ENCODE measurements at regions not wholly inside any gene's neighbourhood (a gene's known extent, or its start where the extent isn't known, plus 50 kb on each side); places are given as distances from the start of the nearest gene placed in this dataset.

- TF ChIP-seq EZH2 (IDR thresholded peaks at IDR 0.05; ENCODE audit: low read length, unreplicated experiment), result no peak
- Histone ChIP-seq H3K9me3 (ENCODE audit: low read length) (no peaks in the 10 kb centered on the region), H3K79me2 (ENCODE audit: low read length) (no peaks in the 10 kb centered on the region), H3K4me3 (ENCODE audit: low read length) (no peak overlapping the region), H3F3A (ENCODE audit: low read length, unreplicated experiment) (no peaks in the 10 kb centered on the region), H2AFZ (ENCODE audit: low read length) (no peak overlapping the region), H4K20me1 (ENCODE audit: low read length) (no peaks in the 10 kb centered on the region), H3K27ac (ENCODE audit: low read length) (no peak overlapping the region), H3K9ac (ENCODE audit: low read length) (no peak overlapping the region), H3K27me3 (ENCODE audit: low read length) (no peaks in the 10 kb centered on the region), H3K36me3 (ENCODE audit: low read depth, low read length) (no peaks in the 10 kb centered on the region), H3K9me2 (replicated peaks; ENCODE audit: low read length) (no peaks in the 10 kb centered on the region), H3K4me2 (ENCODE audit: low read length) (no peak overlapping the region), H3K4me1 (ENCODE audit: insufficient read depth, low read length) (no peaks in the 10 kb centered on the region)
- no TSS peak for BruUV-seq (replicated peaks)
- CTCF ChIA-PET, result no interaction called here
- intact Hi-C loops (cut with micrococcal nuclease), result no loop called here
- ATAC-seq (no peak), DNase-seq (no peak)
- POLR2A ChIA-PET (ENCODE audit: unreplicated experiment), result no interaction called here
Observed at GRCh38 chr18:37987901-37988300, 422.3 kb upstream of the CELF4 start.

GRCh38 chr18:37986665-37987064 is 421.1 kb upstream of the CELF4 start:
- Histone ChIP-seq H3K4me2 (ENCODE audit: low read length) (no peak overlapping the region), H3K27ac (ENCODE audit: low read length) (no peak overlapping the region), H3K9me2 (replicated peaks; ENCODE audit: low read length) (no peaks in the 10 kb centered on the region), H3F3A (ENCODE audit: low read length, unreplicated experiment) (no peaks in the 10 kb centered on the region), H3K9me3 (ENCODE audit: low read length) (no peaks in the 10 kb centered on the region), H3K36me3 (ENCODE audit: low read depth, low read length) (no peaks in the 10 kb centered on the region), H3K4me1 (ENCODE audit: insufficient read depth, low read length) (no peaks in the 10 kb centered on the region), H3K79me2 (ENCODE audit: low read length) (no peaks in the 10 kb centered on the region), H3K9ac (ENCODE audit: low read length) (no peak overlapping the region), H4K20me1 (ENCODE audit: low read length) (no peaks in the 10 kb centered on the region), H3K27me3 (ENCODE audit: low read length) (no peaks in the 10 kb centered on the region), H2AFZ (ENCODE audit: low read length) (no peak overlapping the region), H3K4me3 (ENCODE audit: low read length) (no peak overlapping the region)
- no peak for ATAC-seq
- CTCF ChIA-PET, result no interaction called here
- no TSS peak for BruUV-seq (replicated peaks)
- POLR2A ChIA-PET (ENCODE audit: unreplicated experiment), result no interaction called here
- intact Hi-C loops (cut with micrococcal nuclease), result no loop called here
- DNase-seq, result no peak
- TF ChIP-seq CTCF (conservative IDR thresholded peaks at IDR 0.05; ENCODE audit: low read depth, low read length) (no peak), EZH2 (IDR thresholded peaks at IDR 0.05; ENCODE audit: low read length, unreplicated experiment) (no peak), EZH2phosphoT487 (IDR thresholded peaks at IDR 0.05; ENCODE audit: borderline replicate concordance, low read length) (no peak)

DNA sequence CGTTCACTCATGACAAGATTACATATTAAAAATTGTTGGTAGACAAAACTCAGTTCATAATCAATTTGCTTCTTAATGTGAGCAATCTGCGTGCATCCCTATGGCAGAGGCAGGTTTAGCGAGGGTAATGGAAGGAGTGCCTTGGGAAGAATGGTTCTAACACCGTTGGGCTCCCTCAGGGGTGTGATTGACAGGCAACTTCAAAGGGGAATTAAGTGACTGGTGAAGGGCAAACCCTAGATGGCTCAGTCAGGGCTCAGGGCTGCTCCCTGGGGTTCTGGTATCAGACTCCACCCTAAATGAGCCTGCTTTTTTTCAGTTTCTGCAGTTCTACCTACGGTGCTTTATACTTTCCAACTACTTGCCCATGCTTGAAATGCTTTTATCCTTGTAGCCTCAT is 419.5 kb upstream of the CELF4 start:
- intact Hi-C loops (cut with micrococcal nuclease), result no loop called here
- no TSS peak for BruUV-seq (replicated peaks)
- no peaks in the 10 kb centered on the region for H3K36me3 ChIP-seq (ENCODE audit: low read depth, low read length)
- H3K79me2 ChIP-seq (ENCODE audit: low read length), result no peaks in the 10 kb centered on the region
- no peak overlapping the region for H3K4me2 ChIP-seq (ENCODE audit: low read length)
- no peak for ATAC-seq
- ChIA-PET CTCF (no interaction called here), POLR2A (ENCODE audit: unreplicated experiment) (no interaction called here)
- H3K27ac ChIP-seq (ENCODE audit: low read length), result no peak overlapping the region
- H3K4me1 ChIP-seq (ENCODE audit: insufficient read depth, low read length), result no peaks in the 10 kb centered on the region
- no peak overlapping the region for H3K9ac ChIP-seq (ENCODE audit: low read length)
- no peak for TF ChIP-seq CTCF (conservative IDR thresholded peaks at IDR 0.05; ENCODE audit: low read depth, low read length)
- TF ChIP-seq EZH2phosphoT487 (IDR thresholded peaks at IDR 0.05; ENCODE audit: borderline replicate concordance, low read length), result no peak
- TF ChIP-seq EZH2 (IDR thresholded peaks at IDR 0.05; ENCODE audit: low read length, unreplicated experiment), result no peak
- H3K4me3 ChIP-seq (ENCODE audit: low read length), result no peak overlapping the region
- no peaks in the 10 kb centered on the region for H3K27me3 ChIP-seq (ENCODE audit: low read length)
- H3F3A ChIP-seq (ENCODE audit: low read length, unreplicated experiment), result no peaks in the 10 kb centered on the region
- H3K9me2 ChIP-seq (replicated peaks; ENCODE audit: low read length), result no peaks in the 10 kb centered on the region
- no peak overlapping the region for H2AFZ ChIP-seq (ENCODE audit: low read length)
- H3K9me3 ChIP-seq (ENCODE audit: low read length), result no peaks in the 10 kb centered on the region
- no peak for DNase-seq
- H4K20me1 ChIP-seq (ENCODE audit: low read length), result no peaks in the 10 kb centered on the region
